Transverse colon (tissue), 4 donors: ENCODE measurements at regions not wholly inside any gene's neighbourhood (a gene's known extent, or its start where the extent isn't known, plus 50 kb on each side); places are given as distances from the start of the nearest gene placed in this dataset.

Experiments
- EP300 ChIP-seq: sonication (generic); formaldehyde crosslinking; IDR thresholded peaks from one replicate; pipeline ENCODE4 v1.6.1; 2017; ENCODE audit warnings: antibody characterized with exemption, low read depth
- POLR2AphosphoS5 ChIP-seq, 3 donors: sonication (generic); formaldehyde crosslinking; IDR thresholded peaks; one replicate each; pipeline ENCODE4 v1.6.1; 2016; ENCODE audit warnings: antibody characterized with exemption in 3 of 3
- TF ChIP-seq, protein P1 (sequence below), 5 experiments: fragments of 200-600 bp in 3 of 5; fragments of 450-650 bp in 2 of 5; sonication (generic) in 3 of 5; IDR thresholded peaks; 1 replicate in 2 of 5; 2 replicates in 3 of 5; pipeline ENCODE4 v1.5.1; 2016 to 2017; ENCODE audit warnings: antibody characterized with exemption in 5 of 5, inconsistent platforms in 3 of 5, mild to moderate bottlenecking in 2 of 5, moderate library complexity in 1 of 5

DNA sequence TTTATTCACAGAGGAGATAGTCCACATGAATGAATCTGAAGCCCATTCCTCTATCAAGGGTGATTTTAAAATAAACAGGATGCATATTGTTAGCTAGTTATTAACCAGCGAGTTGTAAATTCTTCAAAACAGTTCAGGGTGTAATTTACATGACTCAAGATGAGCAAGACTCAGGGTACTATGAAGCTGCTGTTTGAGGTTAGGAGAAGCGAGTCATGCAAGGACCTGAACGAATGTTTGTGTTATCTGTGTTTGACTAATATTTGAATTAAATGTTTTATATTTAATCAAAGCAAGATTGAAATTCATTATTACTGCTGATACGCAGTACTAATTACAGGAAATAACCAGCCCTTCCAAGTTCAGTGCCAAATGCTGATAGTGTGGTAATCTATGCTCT, 191.1 kb downstream of the SAMD5 start:
- TF ChIP-seq, protein P1, sequence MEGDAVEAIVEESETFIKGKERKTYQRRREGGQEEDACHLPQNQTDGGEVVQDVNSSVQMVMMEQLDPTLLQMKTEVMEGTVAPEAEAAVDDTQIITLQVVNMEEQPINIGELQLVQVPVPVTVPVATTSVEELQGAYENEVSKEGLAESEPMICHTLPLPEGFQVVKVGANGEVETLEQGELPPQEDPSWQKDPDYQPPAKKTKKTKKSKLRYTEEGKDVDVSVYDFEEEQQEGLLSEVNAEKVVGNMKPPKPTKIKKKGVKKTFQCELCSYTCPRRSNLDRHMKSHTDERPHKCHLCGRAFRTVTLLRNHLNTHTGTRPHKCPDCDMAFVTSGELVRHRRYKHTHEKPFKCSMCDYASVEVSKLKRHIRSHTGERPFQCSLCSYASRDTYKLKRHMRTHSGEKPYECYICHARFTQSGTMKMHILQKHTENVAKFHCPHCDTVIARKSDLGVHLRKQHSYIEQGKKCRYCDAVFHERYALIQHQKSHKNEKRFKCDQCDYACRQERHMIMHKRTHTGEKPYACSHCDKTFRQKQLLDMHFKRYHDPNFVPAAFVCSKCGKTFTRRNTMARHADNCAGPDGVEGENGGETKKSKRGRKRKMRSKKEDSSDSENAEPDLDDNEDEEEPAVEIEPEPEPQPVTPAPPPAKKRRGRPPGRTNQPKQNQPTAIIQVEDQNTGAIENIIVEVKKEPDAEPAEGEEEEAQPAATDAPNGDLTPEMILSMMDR (IDR thresholded peaks at IDR 0.05): no peak
- TF ChIP-seq POLR2AphosphoS5 (IDR thresholded peaks at IDR 0.05) (no peak), EP300 (no peak)
